H9 (cell line): ENCODE measurements at regions not wholly inside any gene's neighbourhood (a gene's known extent, or its start where the extent isn't known, plus 50 kb on each side); places are given as distances from the start of the nearest gene placed in this dataset.

Experiments
- DNase-seq: peaks from one replicate; pipeline ENCODE4 v3.0.0-alpha.2; 2017
- H2AFZ ChIP-seq: one replicate; pipeline ENCODE4 v1.6.1; 2013; ENCODE audit warnings: mild to moderate bottlenecking, low read length, control low read depth, moderate library complexity
- H2AK5ac ChIP-seq: 2 replicates; pipeline ENCODE4 v1.6.1; 2013; ENCODE audit warnings: low read length, control low read depth, mixed read lengths; ENCODE audit not compliant: insufficient read length
- H2BK120ac ChIP-seq: one replicate; pipeline ENCODE4 v1.6.1; 2013; ENCODE audit warnings: low read depth, mild to moderate bottlenecking, low read length, control low read depth, inconsistent platforms; ENCODE audit not compliant: poor library complexity, severe bottlenecking
- H2BK12ac ChIP-seq: 2 replicates; pipeline ENCODE4 v1.6.1; 2013; ENCODE audit warnings: low read length, control low read depth, mixed read lengths, low read depth; ENCODE audit not compliant: insufficient read length
- H2BK15ac ChIP-seq: 2 replicates; pipeline ENCODE4 v1.6.1; 2013; ENCODE audit warnings: low read depth, low read length, control low read depth
- H2BK20ac ChIP-seq: one replicate; pipeline ENCODE4 v1.6.1; 2013; ENCODE audit warnings: low read depth, mild to moderate bottlenecking, low read length, control low read depth, inconsistent platforms; ENCODE audit not compliant: poor library complexity, severe bottlenecking
- H2BK5ac ChIP-seq: 2 replicates; pipeline ENCODE4 v1.6.1; 2013; ENCODE audit warnings: low read length, control low read depth, mixed read lengths; ENCODE audit not compliant: insufficient read length
- H3K14ac ChIP-seq: 2 replicates; pipeline ENCODE4 v1.6.1; 2013; ENCODE audit warnings: low read length, control low read depth; ENCODE audit not compliant: insufficient read depth
- H3K18ac ChIP-seq: 2 replicates; pipeline ENCODE4 v1.6.1; 2013; ENCODE audit warnings: low read depth, mild to moderate bottlenecking, mixed read lengths, low read length, control low read depth; ENCODE audit not compliant: insufficient read length
- H3K23ac ChIP-seq: 2 replicates; pipeline ENCODE4 v1.6.1; 2013; ENCODE audit warnings: low read length, control low read depth, mixed read lengths, low read depth; ENCODE audit not compliant: insufficient read length
- H3K23me2 ChIP-seq: 2 replicates; pipeline ENCODE4 v1.6.1; 2013; ENCODE audit warnings: low read depth, mild to moderate bottlenecking, mixed read lengths, low read length, control low read depth; ENCODE audit not compliant: insufficient read length, poor library complexity, severe bottlenecking
- H3K27ac ChIP-seq: 2 replicates; pipeline ENCODE4 v1.5.1; 2013; ENCODE audit warnings: low read length, control low read depth, mixed read lengths, low read depth; ENCODE audit not compliant: insufficient read length
- H3K27me3 ChIP-seq: 2 replicates; pipeline ENCODE4 v1.6.1; 2013; ENCODE audit warnings: low read length, control low read depth, inconsistent platforms; ENCODE audit not compliant: insufficient read depth
- H3K4ac ChIP-seq: 2 replicates; pipeline ENCODE4 v1.6.1; 2013; ENCODE audit warnings: low read depth, mild to moderate bottlenecking, control low read depth, inconsistent platforms, low read length, moderate library complexity
- H3K4me1 ChIP-seq: 2 replicates; pipeline ENCODE4 v1.6.1; 2013; ENCODE audit warnings: low read length, control low read depth, inconsistent platforms; ENCODE audit not compliant: insufficient read depth
- H3K4me2 ChIP-seq: 2 replicates; pipeline ENCODE4 v1.6.1; 2013; ENCODE audit warnings: low read length, control low read depth, mixed read lengths; ENCODE audit not compliant: insufficient read length, insufficient read depth
- H3K56ac ChIP-seq: 2 replicates; pipeline ENCODE4 v1.6.1; 2013; ENCODE audit warnings: low read depth, mild to moderate bottlenecking, mixed read lengths, low read length, control low read depth; ENCODE audit not compliant: insufficient read length
- H3K79me1 ChIP-seq: 2 replicates; pipeline ENCODE4 v1.6.1; 2013; ENCODE audit warnings: low read depth, mild to moderate bottlenecking, moderate library complexity, low read length, control low read depth, inconsistent platforms; ENCODE audit not compliant: insufficient read depth, poor library complexity, severe bottlenecking
- H3K79me2 ChIP-seq: 2 replicates; pipeline ENCODE4 v1.6.1; 2013; ENCODE audit warnings: low read length, control low read depth, inconsistent platforms; ENCODE audit not compliant: insufficient read depth
- H3K9ac ChIP-seq: 2 replicates; pipeline ENCODE4 v1.6.1; 2013; ENCODE audit warnings: low read length, control low read depth, mixed read lengths; ENCODE audit not compliant: insufficient read length; ENCODE audit errors: extremely low read depth
- H3K9me3 ChIP-seq: one replicate; pipeline ENCODE4 v1.6.1; 2013; ENCODE audit warnings: low read depth, low read length, inconsistent platforms; ENCODE audit not compliant: control insufficient read depth
- H3T11ph ChIP-seq: one replicate; pipeline ENCODE4 v1.6.1; 2013; ENCODE audit warnings: mild to moderate bottlenecking, low read length, control low read depth, inconsistent platforms
- H4K20me1 ChIP-seq: one replicate; pipeline ENCODE4 v1.6.1; 2013; ENCODE audit not compliant: control insufficient read depth, insufficient read length, insufficient read depth
- H4K5ac ChIP-seq: 2 replicates; pipeline ENCODE4 v1.6.1; 2013; ENCODE audit warnings: low read depth, mild to moderate bottlenecking, mixed read lengths, low read length, control low read depth; ENCODE audit not compliant: insufficient read length
- H4K8ac ChIP-seq: replicated peaks from 2 replicates; pipeline ENCODE4 v1.6.1; 2013; ENCODE audit warnings: low read length, control low read depth, mixed read lengths, low read depth; ENCODE audit not compliant: insufficient read length
- H4K91ac ChIP-seq: 2 replicates; pipeline ENCODE4 v1.6.1; 2013; ENCODE audit warnings: low read depth, mild to moderate bottlenecking, moderate library complexity, mixed read lengths, low read length, control low read depth; ENCODE audit not compliant: insufficient read length
- H3K27ac Mint-ChIP-seq, 3 experiments: 2 replicates in 2 of 3; 3 replicates in 1 of 3; pipeline ENCODE4 v1.8.0; 2020 to 2021; ENCODE audit warnings: mixed read lengths in 3 of 3, mild to moderate bottlenecking in 1 of 3, moderate library complexity in 1 of 3
- H3K27me3 Mint-ChIP-seq: 2 replicates; pipeline ENCODE4 v1.8.0; 2021; ENCODE audit warnings: low read depth, mild to moderate bottlenecking, moderate library complexity, mixed read lengths
- H3K36me3 Mint-ChIP-seq, 3 experiments: 2 replicates in 2 of 3; 3 replicates in 1 of 3; pipeline ENCODE4 v1.8.0; 2020 to 2021; ENCODE audit warnings: low read depth in 3 of 3, mixed read lengths in 3 of 3; ENCODE audit not compliant: insufficient read depth in 1 of 3
- H3K4me1 Mint-ChIP-seq, 2 experiments: 2 replicates each; pipeline ENCODE4 v1.8.0; 2020; ENCODE audit warnings: mixed read lengths in 2 of 2
- H3K4me3 Mint-ChIP-seq, 2 experiments: 2 replicates in 1 of 2; 3 replicates in 1 of 2; pipeline ENCODE4 v1.8.0; 2020 to 2021; ENCODE audit warnings: mild to moderate bottlenecking in 2 of 2, mixed read lengths in 2 of 2, moderate library complexity in 1 of 2
- H3K9me3 Mint-ChIP-seq, 2 experiments: 2 replicates in 1 of 2; 3 replicates in 1 of 2; pipeline ENCODE4 v1.8.0; 2020; ENCODE audit warnings: mild to moderate bottlenecking in 2 of 2, mixed read lengths in 2 of 2, moderate library complexity in 1 of 2
- CTCF ChIP-seq: fragments of 200-600 bp; sonication (generic); conservative IDR thresholded peaks from 3 replicates; pipeline ENCODE4 v1.8.0; 2021; ENCODE audit warnings: antibody characterized with exemption, mild to moderate bottlenecking
- WGBS: extraction: QIAGEN DNeasy Blood & Tissue Kit; methylation state at CpG from one replicate; pipeline ENCODE4 v1.1.7; 2013; ENCODE audit warnings: missing lambda C conversion rate, low lambda C conversion rate, mixed read lengths; ENCODE audit not compliant: insufficient read length; ENCODE audit errors: extremely low coverage; 5-methylcytosine and 5-hydroxymethylcytosine counted together

DNA sequence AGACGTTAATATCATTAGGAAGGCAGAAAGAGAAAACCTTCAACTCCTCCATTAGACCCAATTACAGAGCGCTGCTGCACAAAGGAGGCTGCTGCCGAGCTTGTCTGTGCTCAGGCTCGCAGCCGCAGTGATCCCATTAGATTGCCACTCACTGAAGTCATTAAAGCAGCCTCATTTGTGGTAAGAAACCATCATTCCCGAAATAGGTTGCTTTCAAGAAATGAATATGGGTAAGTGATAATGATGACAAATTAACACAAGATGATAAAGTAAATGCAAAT is 137.2 kb downstream of the CAVIN4 start:
- Mint-ChIP-seq H3K36me3 (peaks cover 10 to 31% (median 18%) of the 10 kb centered on the region in 3 experiments), H3K4me1 (no peaks in the 10 kb centered on the region; a peak in 1 of 4 replicates), H3K27ac (no peak overlapping the region), H3K4me3 (no peak overlapping the region), H3K27me3 (no peaks in the 10 kb centered on the region), H3K9me3 (peaks cover 31% of the 10 kb centered on the region in 2 experiments)
- no peaks in the 10 kb centered on the region for H3K27me3 ChIP-seq
- H4K8ac ChIP-seq = no peak overlapping the region
- no peak overlapping the region for H4K5ac ChIP-seq
- H3K4me2 ChIP-seq = no peak overlapping the region
- no peak overlapping the region for H2AFZ ChIP-seq
- H3K79me2 ChIP-seq = no peaks in the 10 kb centered on the region
- H3K79me1 ChIP-seq = no peaks in the 10 kb centered on the region
- no peak for TF ChIP-seq CTCF
- no peak overlapping the region for H2BK20ac ChIP-seq
- H3K4ac ChIP-seq = no peak overlapping the region
- H2BK120ac ChIP-seq = no peak overlapping the region
- no peak overlapping the region for H2BK5ac ChIP-seq
- no peak overlapping the region for H3K56ac ChIP-seq
- no peak overlapping the region for H3T11ph ChIP-seq
- H3K23ac ChIP-seq = no peak overlapping the region
- no peak overlapping the region for H3K9ac ChIP-seq
- no peak overlapping the region for H2BK12ac ChIP-seq
- no peaks in the 10 kb centered on the region for H3K4me1 ChIP-seq
- H2AK5ac ChIP-seq = no peak overlapping the region
- peaks cover 7% of the 10 kb centered on the region for H3K9me3 ChIP-seq
- no peaks in the 10 kb centered on the region for H3K23me2 ChIP-seq
- no peak overlapping the region for H3K27ac ChIP-seq
- H3K14ac ChIP-seq = no peak overlapping the region
- H2BK15ac ChIP-seq = no peak overlapping the region
- no peaks in the 10 kb centered on the region for H4K20me1 ChIP-seq
- no peak for DNase-seq
- no peak overlapping the region for H4K91ac ChIP-seq
- no peak overlapping the region for H3K18ac ChIP-seq
- WGBS = no CpG with 5 or more reads among the region's 6 CpGs
